SK-N-SH treated with all-trans-retinoic acid at 6 μM for 48 hours (cell line): ENCODE measurements at regions not wholly inside any gene's neighbourhood (a gene's known extent, or its start where the extent isn't known, plus 50 kb on each side); places are given as distances from the start of the nearest gene placed in this dataset.

Source experiments
- ATAC-seq: fragments of 200-7000 bp; cut with Tn5 transposase; 3 replicates; pipeline ENCODE4 v1.9.1; 2020; ENCODE audit warnings: mild to moderate bottlenecking, moderate library complexity
- ARNTL ChIP-seq: fragments of 450-650 bp; formaldehyde crosslinking; IDR thresholded peaks from 2 replicates; pipeline ENCODE4 v1.5.0; 2020; ENCODE audit warnings: low read depth, mild to moderate bottlenecking, moderate library complexity, borderline replicate concordance
- BACH2 ChIP-seq: fragments of 250-450 bp; sonication (Bioruptor Pico); IDR thresholded peaks from 2 replicates; pipeline ENCODE4 v1.9.0; 2021; ENCODE audit warnings: mild to moderate bottlenecking, borderline replicate concordance
- CSDC2 ChIP-seq: fragments of 250-450 bp; sonication (Bioruptor Pico); IDR thresholded peaks from 2 replicates; pipeline ENCODE4 v1.5.0; 2020; ENCODE audit warnings: mild to moderate bottlenecking, moderate library complexity
- ESRRG ChIP-seq: fragments of 250-450 bp; sonication (Bioruptor Pico); IDR thresholded peaks from 2 replicates; pipeline ENCODE4 v1.6.1; 2021; ENCODE audit warnings: mild to moderate bottlenecking
- ISL1 ChIP-seq: fragments of 250-450 bp; sonication (Bioruptor Pico); IDR thresholded peaks from 2 replicates; pipeline ENCODE4 v2.1.2; 2022; ENCODE audit warnings: mild to moderate bottlenecking, moderate library complexity
- OSR1 ChIP-seq: fragments of 250-450 bp; sonication (Bioruptor Pico); IDR thresholded peaks from 2 replicates; pipeline ENCODE4 v1.8.0; 2022; ENCODE audit warnings: moderate library complexity, mild to moderate bottlenecking, inconsistent platforms
- PPARA ChIP-seq: fragments of 250-450 bp; sonication (Bioruptor Pico); IDR thresholded peaks from 2 replicates; pipeline ENCODE4 v1.5.0; 2020; ENCODE audit warnings: mild to moderate bottlenecking, borderline replicate concordance
- RARB ChIP-seq: fragments of 250-450 bp; sonication (Bioruptor Pico); IDR thresholded peaks from 2 replicates; pipeline ENCODE4 v1.8.0; 2021; ENCODE audit warnings: mild to moderate bottlenecking, moderate library complexity
- SNAI2 ChIP-seq: fragments of 250-450 bp; sonication (Bioruptor Pico); IDR thresholded peaks from 2 replicates; pipeline ENCODE4 v1.5.0; 2020; ENCODE audit warnings: mild to moderate bottlenecking, moderate library complexity
- TCF4 ChIP-seq: fragments of 250-450 bp; sonication (Bioruptor Pico); IDR thresholded peaks from 2 replicates; pipeline ENCODE4 v1.8.0; 2021; ENCODE audit warnings: mild to moderate bottlenecking, moderate library complexity, borderline replicate concordance
- TOX ChIP-seq: fragments of 250-450 bp; sonication (Bioruptor Pico); IDR thresholded peaks from 2 replicates; pipeline ENCODE4 v1.8.0; 2021; ENCODE audit warnings: mild to moderate bottlenecking, moderate library complexity, borderline replicate concordance
- ZC3H10 ChIP-seq: fragments of 250-450 bp; sonication (Bioruptor Pico); IDR thresholded peaks from 2 replicates; pipeline ENCODE4 v1.5.1; 2021; ENCODE audit warnings: mild to moderate bottlenecking, moderate library complexity
- ZFP3 ChIP-seq: fragments of 250-450 bp; sonication (Bioruptor Pico); IDR thresholded peaks from 2 replicates; pipeline ENCODE4 v1.5.0; 2020; ENCODE audit warnings: mild to moderate bottlenecking, moderate library complexity
- ZFP30 ChIP-seq: fragments of 450-650 bp; formaldehyde crosslinking; IDR thresholded peaks from 2 replicates; pipeline ENCODE4 v1.5.0; 2022; ENCODE audit warnings: mild to moderate bottlenecking, moderate library complexity
- ZNF565 ChIP-seq: fragments of 450-650 bp; formaldehyde crosslinking; conservative IDR thresholded peaks from 2 replicates; pipeline ENCODE4 v1.5.0; 2020; ENCODE audit warnings: low read depth, mild to moderate bottlenecking, moderate library complexity
- ZNF70 ChIP-seq: fragments of 450-650 bp; formaldehyde crosslinking; IDR thresholded peaks from 2 replicates; pipeline ENCODE4 v1.5.0; 2020; ENCODE audit warnings: mild to moderate bottlenecking, moderate library complexity
- ZNF8 ChIP-seq: fragments of 450-650 bp; formaldehyde crosslinking; IDR thresholded peaks from 2 replicates; pipeline ENCODE4 v1.5.0; 2020; ENCODE audit warnings: mild to moderate bottlenecking, moderate library complexity
- TF ChIP-seq, protein P1 (sequence below): fragments of 250-450 bp; sonication (Bioruptor Pico); IDR thresholded peaks from 2 replicates; pipeline ENCODE4 v1.8.0; 2020; ENCODE audit warnings: mild to moderate bottlenecking, moderate library complexity, borderline replicate concordance
- TF ChIP-seq, protein P2 (sequence below): fragments of 250-450 bp; sonication (Bioruptor Pico); IDR thresholded peaks from 2 replicates; pipeline ENCODE4 v1.5.1; 2021; ENCODE audit warnings: mild to moderate bottlenecking, moderate library complexity
- TF ChIP-seq, protein P3 (sequence below): fragments of 250-450 bp; sonication (Bioruptor Pico); IDR thresholded peaks from 2 replicates; pipeline ENCODE4 v1.5.1; 2020; ENCODE audit warnings: low read depth, mild to moderate bottlenecking, moderate library complexity
- TF ChIP-seq, protein P4 (sequence below): fragments of 250-450 bp; sonication (Bioruptor Pico); IDR thresholded peaks from 2 replicates; pipeline ENCODE4 v1.5.0; 2020; ENCODE audit warnings: mild to moderate bottlenecking, moderate library complexity
- TF ChIP-seq, protein P5 (sequence below): fragments of 250-450 bp; sonication (Bioruptor Pico); IDR thresholded peaks from 2 replicates; pipeline ENCODE4 v1.8.0; 2021; ENCODE audit warnings: low read depth, mild to moderate bottlenecking, moderate library complexity, borderline replicate concordance

DNA sequence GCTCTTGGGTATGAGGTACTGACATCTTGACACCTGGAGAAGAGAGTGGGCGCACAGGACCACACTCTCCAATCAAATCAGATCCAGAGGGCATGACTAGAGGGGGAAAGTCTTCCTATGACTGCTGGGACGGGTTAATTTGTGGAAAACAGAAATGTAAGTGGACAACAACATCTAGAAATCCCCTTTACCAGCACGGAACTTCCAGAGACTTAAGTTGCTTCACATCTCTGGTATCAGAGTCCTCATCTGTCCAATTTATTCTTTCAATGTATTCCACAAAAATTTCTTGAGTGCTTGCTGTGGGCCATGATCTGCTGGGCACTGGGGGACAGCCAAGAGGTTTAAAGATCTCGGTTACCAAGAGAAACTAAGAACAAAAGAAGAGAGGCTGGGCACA is 159.2 kb downstream of the COPRS start (continued):
- TF ChIP-seq ARNTL, result no peak
- TF ChIP-seq ZNF70 (CRISPR knock-in tag), result no peak
- TF ChIP-seq RARB (CRISPR knock-in tag), result no peak
- TF ChIP-seq ZNF565 (CRISPR knock-in tag), result no peak
- TF ChIP-seq, protein P1, sequence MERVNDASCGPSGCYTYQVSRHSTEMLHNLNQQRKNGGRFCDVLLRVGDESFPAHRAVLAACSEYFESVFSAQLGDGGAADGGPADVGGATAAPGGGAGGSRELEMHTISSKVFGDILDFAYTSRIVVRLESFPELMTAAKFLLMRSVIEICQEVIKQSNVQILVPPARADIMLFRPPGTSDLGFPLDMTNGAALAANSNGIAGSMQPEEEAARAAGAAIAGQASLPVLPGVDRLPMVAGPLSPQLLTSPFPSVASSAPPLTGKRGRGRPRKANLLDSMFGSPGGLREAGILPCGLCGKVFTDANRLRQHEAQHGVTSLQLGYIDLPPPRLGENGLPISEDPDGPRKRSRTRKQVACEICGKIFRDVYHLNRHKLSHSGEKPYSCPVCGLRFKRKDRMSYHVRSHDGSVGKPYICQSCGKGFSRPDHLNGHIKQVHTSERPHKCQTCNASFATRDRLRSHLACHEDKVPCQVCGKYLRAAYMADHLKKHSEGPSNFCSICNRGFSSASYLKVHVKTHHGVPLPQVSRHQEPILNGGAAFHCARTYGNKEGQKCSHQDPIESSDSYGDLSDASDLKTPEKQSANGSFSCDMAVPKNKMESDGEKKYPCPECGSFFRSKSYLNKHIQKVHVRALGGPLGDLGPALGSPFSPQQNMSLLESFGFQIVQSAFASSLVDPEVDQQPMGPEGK (CRISPR knock-in tag), result no peak
- TF ChIP-seq ZNF8 (CRISPR knock-in tag), result no peak
- no peak for TF ChIP-seq ZFP30 (CRISPR knock-in tag)

DNA sequence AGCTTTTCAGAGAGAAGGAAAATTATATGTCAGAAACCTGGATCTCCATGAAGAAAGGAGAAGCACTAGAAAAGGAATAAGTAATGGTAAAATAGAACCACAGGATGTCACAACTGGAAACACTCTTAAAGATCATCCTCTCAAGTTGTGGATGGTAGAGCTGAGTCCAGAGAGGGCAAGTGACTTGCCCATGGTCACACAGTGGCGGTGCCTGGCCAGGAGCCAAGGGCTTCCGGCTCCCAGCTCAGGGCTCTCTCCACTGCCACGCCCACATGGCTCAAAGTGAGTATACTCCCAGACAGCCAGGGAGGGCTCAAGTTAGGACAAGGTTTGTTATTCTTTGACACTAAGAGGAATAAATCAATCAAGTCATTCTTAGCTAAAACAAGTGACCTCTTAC is 159.8 kb downstream of the COPRS start:
- ATAC-seq, result no peak
- TF ChIP-seq CSDC2 (CRISPR knock-in tag), result no peak
- TF ChIP-seq, protein P2, sequence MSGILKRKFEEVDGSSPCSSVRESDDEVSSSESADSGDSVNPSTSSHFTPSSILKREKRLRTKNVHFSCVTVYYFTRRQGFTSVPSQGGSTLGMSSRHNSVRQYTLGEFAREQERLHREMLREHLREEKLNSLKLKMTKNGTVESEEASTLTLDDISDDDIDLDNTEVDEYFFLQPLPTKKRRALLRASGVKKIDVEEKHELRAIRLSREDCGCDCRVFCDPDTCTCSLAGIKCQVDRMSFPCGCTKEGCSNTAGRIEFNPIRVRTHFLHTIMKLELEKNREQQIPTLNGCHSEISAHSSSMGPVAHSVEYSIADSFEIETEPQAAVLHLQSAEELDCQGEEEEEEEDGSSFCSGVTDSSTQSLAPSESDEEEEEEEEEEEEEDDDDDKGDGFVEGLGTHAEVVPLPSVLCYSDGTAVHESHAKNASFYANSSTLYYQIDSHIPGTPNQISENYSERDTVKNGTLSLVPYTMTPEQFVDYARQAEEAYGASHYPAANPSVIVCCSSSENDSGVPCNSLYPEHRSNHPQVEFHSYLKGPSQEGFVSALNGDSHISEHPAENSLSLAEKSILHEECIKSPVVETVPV (CRISPR knock-in tag), result no peak
- TF ChIP-seq BACH2 (CRISPR knock-in tag), result no peak
- no peak for TF ChIP-seq TOX (CRISPR knock-in tag)
- no peak for TF ChIP-seq RARB (CRISPR knock-in tag)
- TF ChIP-seq, protein P1 (CRISPR knock-in tag), result no peak
- no peak for TF ChIP-seq OSR1
- TF ChIP-seq ESRRG, result no peak
- no peak for TF ChIP-seq ZFP3 (CRISPR knock-in tag)
- TF ChIP-seq, protein P3, sequence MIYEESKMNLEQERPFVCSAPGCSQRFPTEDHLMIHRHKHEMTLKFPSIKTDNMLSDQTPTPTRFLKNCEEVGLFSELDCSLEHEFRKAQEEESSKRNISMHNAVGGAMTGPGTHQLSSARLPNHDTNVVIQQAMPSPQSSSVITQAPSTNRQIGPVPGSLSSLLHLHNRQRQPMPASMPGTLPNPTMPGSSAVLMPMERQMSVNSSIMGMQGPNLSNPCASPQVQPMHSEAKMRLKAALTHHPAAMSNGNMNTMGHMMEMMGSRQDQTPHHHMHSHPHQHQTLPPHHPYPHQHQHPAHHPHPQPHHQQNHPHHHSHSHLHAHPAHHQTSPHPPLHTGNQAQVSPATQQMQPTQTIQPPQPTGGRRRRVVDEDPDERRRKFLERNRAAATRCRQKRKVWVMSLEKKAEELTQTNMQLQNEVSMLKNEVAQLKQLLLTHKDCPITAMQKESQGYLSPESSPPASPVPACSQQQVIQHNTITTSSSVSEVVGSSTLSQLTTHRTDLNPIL (CRISPR knock-in tag), result no peak
- TF ChIP-seq ZNF565 (CRISPR knock-in tag), result no peak
- no peak for TF ChIP-seq ZNF8 (CRISPR knock-in tag)
- no peak for TF ChIP-seq ISL1 (CRISPR knock-in tag)
- TF ChIP-seq PPARA (CRISPR knock-in tag), result no peak
- TF ChIP-seq SNAI2 (CRISPR knock-in tag), result no peak
- TF ChIP-seq, protein P4, sequence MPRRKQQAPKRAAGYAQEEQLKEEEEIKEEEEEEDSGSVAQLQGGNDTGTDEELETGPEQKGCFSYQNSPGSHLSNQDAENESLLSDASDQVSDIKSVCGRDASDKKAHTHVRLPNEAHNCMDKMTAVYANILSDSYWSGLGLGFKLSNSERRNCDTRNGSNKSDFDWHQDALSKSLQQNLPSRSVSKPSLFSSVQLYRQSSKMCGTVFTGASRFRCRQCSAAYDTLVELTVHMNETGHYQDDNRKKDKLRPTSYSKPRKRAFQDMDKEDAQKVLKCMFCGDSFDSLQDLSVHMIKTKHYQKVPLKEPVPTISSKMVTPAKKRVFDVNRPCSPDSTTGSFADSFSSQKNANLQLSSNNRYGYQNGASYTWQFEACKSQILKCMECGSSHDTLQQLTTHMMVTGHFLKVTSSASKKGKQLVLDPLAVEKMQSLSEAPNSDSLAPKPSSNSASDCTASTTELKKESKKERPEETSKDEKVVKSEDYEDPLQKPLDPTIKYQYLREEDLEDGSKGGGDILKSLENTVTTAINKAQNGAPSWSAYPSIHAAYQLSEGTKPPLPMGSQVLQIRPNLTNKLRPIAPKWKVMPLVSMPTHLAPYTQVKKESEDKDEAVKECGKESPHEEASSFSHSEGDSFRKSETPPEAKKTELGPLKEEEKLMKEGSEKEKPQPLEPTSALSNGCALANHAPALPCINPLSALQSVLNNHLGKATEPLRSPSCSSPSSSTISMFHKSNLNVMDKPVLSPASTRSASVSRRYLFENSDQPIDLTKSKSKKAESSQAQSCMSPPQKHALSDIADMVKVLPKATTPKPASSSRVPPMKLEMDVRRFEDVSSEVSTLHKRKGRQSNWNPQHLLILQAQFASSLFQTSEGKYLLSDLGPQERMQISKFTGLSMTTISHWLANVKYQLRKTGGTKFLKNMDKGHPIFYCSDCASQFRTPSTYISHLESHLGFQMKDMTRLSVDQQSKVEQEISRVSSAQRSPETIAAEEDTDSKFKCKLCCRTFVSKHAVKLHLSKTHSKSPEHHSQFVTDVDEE, result no peak
- TF ChIP-seq ARNTL, result no peak

DNA sequence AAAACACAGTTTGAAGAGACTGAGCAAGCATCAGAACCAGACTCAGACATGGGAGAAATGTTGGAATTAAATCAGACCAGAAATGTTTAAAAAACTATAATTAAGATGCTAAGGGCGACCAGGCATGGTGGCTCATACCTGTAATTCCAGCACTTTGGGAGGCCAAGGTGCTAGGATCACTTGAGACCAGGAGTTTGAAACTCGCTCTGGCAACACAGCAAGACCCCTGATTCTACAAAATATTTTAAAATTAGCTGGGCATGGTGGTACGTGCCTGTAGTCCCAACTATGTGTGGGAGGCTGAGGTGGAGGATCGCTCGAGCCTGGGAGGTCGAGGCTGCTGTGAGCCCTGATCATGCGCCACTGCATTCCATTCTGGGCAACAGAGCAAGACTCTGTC is 160.3 kb downstream of the COPRS start:
- ATAC-seq, result no peak

More for the DNA sequence above, 160.3 kb downstream of the COPRS start:
- TF ChIP-seq, protein P4, result no peak
- TF ChIP-seq, protein P5, sequence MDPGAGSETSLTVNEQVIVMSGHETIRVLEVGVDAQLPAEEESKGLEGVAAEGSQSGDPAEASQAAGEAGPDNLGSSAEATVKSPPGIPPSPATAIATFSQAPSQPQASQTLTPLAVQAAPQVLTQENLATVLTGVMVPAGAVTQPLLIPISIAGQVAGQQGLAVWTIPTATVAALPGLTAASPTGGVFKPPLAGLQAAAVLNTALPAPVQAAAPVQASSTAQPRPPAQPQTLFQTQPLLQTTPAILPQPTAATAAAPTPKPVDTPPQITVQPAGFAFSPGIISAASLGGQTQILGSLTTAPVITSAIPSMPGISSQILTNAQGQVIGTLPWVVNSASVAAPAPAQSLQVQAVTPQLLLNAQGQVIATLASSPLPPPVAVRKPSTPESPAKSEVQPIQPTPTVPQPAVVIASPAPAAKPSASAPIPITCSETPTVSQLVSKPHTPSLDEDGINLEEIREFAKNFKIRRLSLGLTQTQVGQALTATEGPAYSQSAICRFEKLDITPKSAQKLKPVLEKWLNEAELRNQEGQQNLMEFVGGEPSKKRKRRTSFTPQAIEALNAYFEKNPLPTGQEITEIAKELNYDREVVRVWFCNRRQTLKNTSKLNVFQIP (CRISPR knock-in tag), result no peak
- TF ChIP-seq TCF4 (no peak), PPARA (CRISPR knock-in tag) (no peak), ESRRG (no peak), SNAI2 (CRISPR knock-in tag) (no peak), OSR1 (no peak), CSDC2 (CRISPR knock-in tag) (no peak), ZC3H10 (CRISPR knock-in tag) (no peak), BACH2 (CRISPR knock-in tag) (no peak)
- TF ChIP-seq, protein P1 (CRISPR knock-in tag), result no peak
- TF ChIP-seq, all 23 proteins: peak for 0
